Gastroesophageal sphincter (tissue), 4 donors: ENCODE measurements at regions not wholly inside any gene's neighbourhood (a gene's known extent, or its start where the extent isn't known, plus 50 kb on each side); places are given as distances from the start of the nearest gene placed in this dataset.

ENCODE experiments used
- ATAC-seq: fragments of 150-250 bp; one replicate; pipeline ENCODE4 v1.9.1; 2016; ENCODE audit warnings: mild to moderate bottlenecking, moderate library complexity
- H3K27ac ChIP-seq, 4 donors: fragments of 200-600 bp; sonication (generic) in 3 of 4; 1 replicate in 3 of 4; 2 replicates in 1 of 4; pipeline ENCODE4 v1.5.1; 2016 to 2019
- H3K27me3 ChIP-seq: fragments of 200-600 bp; sonication (generic); one replicate; pipeline ENCODE4 v1.5.1; 2019
- H3K36me3 ChIP-seq, 2 donors: fragments of 200-600 bp; sonication (generic); one replicate each; pipeline ENCODE4 v1.5.1; 2019; ENCODE audit warnings: control low read depth in 1 of 2
- H3K4me1 ChIP-seq, 3 donors: fragments of 200-600 bp; sonication (generic); 1 replicate in 2 of 3; 2 replicates in 1 of 3; pipeline ENCODE4 v1.5.1; 2016 to 2019; ENCODE audit warnings: control low read depth in 2 of 3
- H3K4me3 ChIP-seq, 2 donors: fragments of 200-600 bp; sonication (generic); one replicate each; pipeline ENCODE4 v1.5.1; 2019; ENCODE audit warnings: mild to moderate bottlenecking in 1 of 2, moderate library complexity in 1 of 2
- H3K9me3 ChIP-seq, 3 donors: fragments of 200-600 bp; sonication (generic); one replicate each; pipeline ENCODE4 v1.5.1; 2017 to 2019; ENCODE audit warnings: control low read depth in 2 of 3
- EP300 ChIP-seq: sonication (generic); formaldehyde crosslinking; IDR thresholded peaks from one replicate; pipeline ENCODE4 v1.6.1; 2017; ENCODE audit warnings: antibody characterized with exemption, mild to moderate bottlenecking
- POLR2A ChIP-seq, 2 donors: fragments of 450-650 bp; IDR thresholded peaks; one replicate each; pipeline ENCODE4 v1.6.1; 2017; ENCODE audit warnings: antibody characterized with exemption in 2 of 2, mild to moderate bottlenecking in 2 of 2, moderate library complexity in 1 of 2
- POLR2AphosphoS5 ChIP-seq: sonication (generic); formaldehyde crosslinking; IDR thresholded peaks from one replicate; pipeline ENCODE4 v1.6.1; 2017; ENCODE audit warnings: antibody characterized with exemption
- WGBS, 2 donors: methylation state at CpG; one replicate each; pipeline ENCODE4 v1.1.5; 2018; ENCODE audit warnings: low coverage in 1 of 2; 5-methylcytosine and 5-hydroxymethylcytosine counted together
- TF ChIP-seq, protein P1 (sequence below), 4 experiments: fragments of 200-600 bp in 2 of 4; fragments of 450-650 bp in 2 of 4; sonication (generic) in 1 of 4; IDR thresholded peaks; one replicate each; pipeline ENCODE4 v1.5.1; 2017 to 2019; ENCODE audit warnings: antibody characterized with exemption in 4 of 4, mild to moderate bottlenecking in 2 of 4, moderate library complexity in 2 of 4

GRCh38 chr14:95021588-95021987 lies 135.7 kb downstream of the DICER1 start:
- no peak for TF ChIP-seq POLR2AphosphoS5
- TF ChIP-seq EP300: no peak
- no peak for TF ChIP-seq POLR2A (IDR thresholded peaks at IDR 0.05)
- TF ChIP-seq, protein P1, sequence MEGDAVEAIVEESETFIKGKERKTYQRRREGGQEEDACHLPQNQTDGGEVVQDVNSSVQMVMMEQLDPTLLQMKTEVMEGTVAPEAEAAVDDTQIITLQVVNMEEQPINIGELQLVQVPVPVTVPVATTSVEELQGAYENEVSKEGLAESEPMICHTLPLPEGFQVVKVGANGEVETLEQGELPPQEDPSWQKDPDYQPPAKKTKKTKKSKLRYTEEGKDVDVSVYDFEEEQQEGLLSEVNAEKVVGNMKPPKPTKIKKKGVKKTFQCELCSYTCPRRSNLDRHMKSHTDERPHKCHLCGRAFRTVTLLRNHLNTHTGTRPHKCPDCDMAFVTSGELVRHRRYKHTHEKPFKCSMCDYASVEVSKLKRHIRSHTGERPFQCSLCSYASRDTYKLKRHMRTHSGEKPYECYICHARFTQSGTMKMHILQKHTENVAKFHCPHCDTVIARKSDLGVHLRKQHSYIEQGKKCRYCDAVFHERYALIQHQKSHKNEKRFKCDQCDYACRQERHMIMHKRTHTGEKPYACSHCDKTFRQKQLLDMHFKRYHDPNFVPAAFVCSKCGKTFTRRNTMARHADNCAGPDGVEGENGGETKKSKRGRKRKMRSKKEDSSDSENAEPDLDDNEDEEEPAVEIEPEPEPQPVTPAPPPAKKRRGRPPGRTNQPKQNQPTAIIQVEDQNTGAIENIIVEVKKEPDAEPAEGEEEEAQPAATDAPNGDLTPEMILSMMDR (IDR thresholded peaks at IDR 0.05): no peak
- no peaks in the 10 kb centered on the region for H3K27me3 ChIP-seq
- 80% methylated on average over 1 of the region's 2 CpGs for WGBS, 2 donors

GRCh38 chr14:95018821-95019220 lies 138.5 kb downstream of the DICER1 start:
- Histone ChIP-seq H3K9me3 (peaks cover 0 to 17% (median 0%) of the 10 kb centered on the region in 3 donors), H3K27me3 (no peaks in the 10 kb centered on the region), H3K27ac (no peak overlapping the region), H3K36me3 (no peaks in the 10 kb centered on the region), H3K4me1 (no peaks in the 10 kb centered on the region), H3K4me3 (no peak overlapping the region)
- WGBS, 2 donors: 60 to 65% methylated on average over 4 of the region's 4 CpGs
- TF ChIP-seq, protein P1 (IDR thresholded peaks at IDR 0.05): no peak
- TF ChIP-seq POLR2A (IDR thresholded peaks at IDR 0.05) (no peak), POLR2AphosphoS5 (no peak), EP300 (no peak)
- peak; percentile 39 for ATAC-seq

More at GRCh38 chr14:95021588-95021987, 135.7 kb downstream of the DICER1 start:
- ATAC-seq: no peak
- Histone ChIP-seq H3K27ac (no peak overlapping the region), H3K4me3 (no peak overlapping the region), H3K9me3 (peaks cover 0 to 8% (median 0%) of the 10 kb centered on the region in 3 donors), H3K4me1 (no peaks in the 10 kb centered on the region), H3K36me3 (no peaks in the 10 kb centered on the region)

- Histone ChIP-seq H3K36me3 (no peaks in the 10 kb centered on the region), H3K4me1 (peaks cover 0 to 19% (median 0%) of the 10 kb centered on the region in 3 donors), H3K27me3 (no peaks in the 10 kb centered on the region), H3K4me3 (no peak overlapping the region), H3K9me3 (peaks cover 0 to 9% (median 0%) of the 10 kb centered on the region in 3 donors), H3K27ac (no peak overlapping the region)
- no peak for TF ChIP-seq POLR2A (IDR thresholded peaks at IDR 0.05)
- TF ChIP-seq POLR2AphosphoS5: no peak
- no peak for TF ChIP-seq EP300
- TF ChIP-seq, protein P1 (IDR thresholded peaks at IDR 0.05): no peak
- no peak for ATAC-seq
- 60 to 100% methylated on average over 1 of the region's 1 CpG for WGBS, 2 donors
Measured at GRCh38 chr14:95015046-95015445, 142.3 kb downstream of the DICER1 start.

- Histone ChIP-seq H3K27me3 (no peaks in the 10 kb centered on the region), H3K9me3 (peaks cover 0 to 9% (median 0%) of the 10 kb centered on the region in 3 donors), H3K4me1 (peaks cover 0 to 29% (median 0%) of the 10 kb centered on the region in 3 donors), H3K36me3 (no peaks in the 10 kb centered on the region), H3K27ac (no peak overlapping the region), H3K4me3 (no peak overlapping the region)
- 90 to 92% methylated on average over 2 to 7 of the region's 7 CpGs for WGBS, 2 donors
- TF ChIP-seq POLR2A (IDR thresholded peaks at IDR 0.05) (no peak), EP300 (no peak), POLR2AphosphoS5 (no peak)
- TF ChIP-seq, protein P1 (IDR thresholded peaks at IDR 0.05): no peak
- ATAC-seq: no peak
Measured at GRCh38 chr14:95014036-95014435, 143.3 kb downstream of the DICER1 start.

- peaks cover 0 to 9% (median 0%) of the 10 kb centered on the region in 3 donors for H3K9me3 ChIP-seq
- peaks cover 0 to 29% (median 0%) of the 10 kb centered on the region in 3 donors for H3K4me1 ChIP-seq
- 51 to 55% methylated on average over 9 of the region's 16 CpGs for WGBS, 2 donors
- peak overlapping the region in 3 of 4 donors; percentile 30 to 61 (median 54) for H3K27ac ChIP-seq
- no peak for ATAC-seq
- H3K4me3 ChIP-seq: no peak overlapping the region
- H3K36me3 ChIP-seq: no peaks in the 10 kb centered on the region
- no peaks in the 10 kb centered on the region for H3K27me3 ChIP-seq
- TF ChIP-seq EP300 (no peak), POLR2AphosphoS5 (peak; percentile 48)
Measured at GRCh38 chr14:95011445-95012006, 145.8 kb downstream of the DICER1 start.
